SK-N-SH (cell line): ENCODE measurements at regions not wholly inside any gene's neighbourhood (a gene's known extent, or its start where the extent isn't known, plus 50 kb on each side); places are given as distances from the start of the nearest gene placed in this dataset.

ENCODE experiments used
- CTCF ChIA-PET: fragments of 300-600, 350-600 bp; formaldehyde crosslinking; extraction: SDS; loops from one replicate; lab custom pipeline; 2021; lab: Yijun Ruan, JAX
- POLR2A ChIA-PET: fragments of 350-600 bp; sonication (Branson Sonifier 250); formaldehyde crosslinking; extraction: SDS; loops from one replicate; lab custom pipeline; 2020; ENCODE audit warnings: antibody characterized with exemption, inconsistent platforms; lab: Yijun Ruan, JAX
- DNase-seq: peaks from one replicate; pipeline ENCODE4 v3.0.0; 2012
- H2AFZ ChIP-seq: fragments of 200-600 bp; sonication (generic); 2 replicates; pipeline ENCODE4 v1.8.1; 2016; ENCODE audit warnings: antibody characterized with exemption, mild to moderate bottlenecking, low read depth
- H3F3A ChIP-seq: fragments of 200-600 bp; sonication (generic); replicated peaks from 2 replicates; pipeline ENCODE3; 2016; ENCODE audit warnings: antibody characterized with exemption, mild to moderate bottlenecking; ENCODE audit not compliant: insufficient read depth
- H3K27ac ChIP-seq, 2 experiments: fragments of 200-500 bp in 1 of 2; fragments of 200-600 bp in 1 of 2; sonication (Bioruptor generic) in 1 of 2; sonication (generic), shearing (Covaris generic) in 1 of 2; 2 replicates each; pipeline versions ENCODE4 v1.5.1 to v1.6.1; 2014 to 2016; ENCODE audit warnings: low read depth in 2 of 2, inconsistent platforms in 1 of 2, low read length in 1 of 2, mild to moderate bottlenecking in 1 of 2, mixed read lengths in 1 of 2
- H3K27me3 ChIP-seq: fragments of 200-600 bp; sonication (generic), shearing (Covaris generic); 2 replicates; pipeline ENCODE4 v1.6.1; 2016; ENCODE audit warnings: mixed run types; ENCODE audit not compliant: insufficient read depth
- H3K36me3 ChIP-seq, 2 experiments: fragments of 200-500 bp in 1 of 2; fragments of 200-600 bp in 1 of 2; sonication (Bioruptor generic) in 1 of 2; sonication (generic) in 1 of 2; replicated peaks in 1 of 2; 2 replicates each; pipeline versions ENCODE3 to v1.5.1; 2014 to 2016; ENCODE audit warnings: low read length in 1 of 2, mild to moderate bottlenecking in 1 of 2; ENCODE audit not compliant: insufficient read depth in 2 of 2, control insufficient read depth in 1 of 2
- H3K4me1 ChIP-seq, 2 experiments: fragments of 200-500 bp in 1 of 2; fragments of 200-600 bp in 1 of 2; sonication (Bioruptor generic) in 1 of 2; sonication (generic), shearing (Covaris generic) in 1 of 2; 2 replicates each; pipeline versions ENCODE4 v1.5.1 to v1.6.1; 2014 to 2016; ENCODE audit warnings: low read depth in 1 of 2, low read length in 1 of 2, mixed run types in 1 of 2; ENCODE audit not compliant: insufficient read depth in 2 of 2, control insufficient read depth in 1 of 2
- H3K4me2 ChIP-seq: fragments of 200-600 bp; sonication (generic), shearing (Covaris generic); 2 replicates; pipeline ENCODE4 v1.6.1; 2017; ENCODE audit warnings: mixed run types
- H3K4me3 ChIP-seq, 2 experiments: fragments of 200-500 bp in 1 of 2; fragments of 200-600 bp in 1 of 2; sonication (Bioruptor generic) in 1 of 2; sonication (generic), shearing (Covaris generic) in 1 of 2; 2 replicates each; pipeline versions ENCODE4 v1.5.1 to v1.8.1; 2014 to 2016; ENCODE audit warnings: low read depth in 2 of 2, inconsistent platforms in 1 of 2, low read length in 1 of 2, mild to moderate bottlenecking in 1 of 2, mixed read lengths in 1 of 2, moderate library complexity in 1 of 2
- H3K79me2 ChIP-seq: fragments of 200-600 bp; sonication (generic); 2 replicates; pipeline ENCODE4 v1.8.1; 2017; ENCODE audit warnings: mild to moderate bottlenecking; ENCODE audit not compliant: insufficient read depth
- H3K9ac ChIP-seq: fragments of 200-600 bp; sonication (generic); 2 replicates; pipeline ENCODE4 v1.6.1; 2017; ENCODE audit warnings: mixed run types
- H3K9me2 ChIP-seq: fragments of 200-600 bp; sonication (generic); 2 replicates; pipeline ENCODE4 v1.6.1; 2017; ENCODE audit warnings: mixed run types
- H3K9me3 ChIP-seq: fragments of 200-600 bp; sonication (generic); 2 replicates; pipeline ENCODE4 v1.6.1; 2017; ENCODE audit warnings: mixed run types, mild to moderate bottlenecking, moderate library complexity
- H4K20me1 ChIP-seq: fragments of 200-600 bp; sonication (generic); 2 replicates; pipeline ENCODE4 v1.6.1; 2017; ENCODE audit warnings: mild to moderate bottlenecking, mixed run types; ENCODE audit not compliant: insufficient read depth
- ELF1 ChIP-seq: IDR thresholded peaks from 2 replicates; pipeline ENCODE4 v1.4.0; 2012
- EZH2phosphoT487 ChIP-seq: fragments of 200-600 bp; sonication (generic); IDR thresholded peaks from 2 replicates; pipeline ENCODE4 v1.6.1; 2017; ENCODE audit warnings: low read depth, mixed run types, mild to moderate bottlenecking, antibody characterized with exemption, moderate library complexity, borderline replicate concordance
- GABPA ChIP-seq: IDR thresholded peaks from 2 replicates; pipeline ENCODE4 v1.4.0; 2012; ENCODE audit warnings: low read depth, mild to moderate bottlenecking
- GATA2 ChIP-seq: sonication (generic); formaldehyde crosslinking; IDR thresholded peaks from 2 replicates; pipeline ENCODE4 v1.5.0; 2020; ENCODE audit warnings: mild to moderate bottlenecking, missing genetic modification reagents
- JUND ChIP-seq: IDR thresholded peaks from 2 replicates; pipeline ENCODE4 v1.4.0; 2012
- MXI1 ChIP-seq: IDR thresholded peaks from 2 replicates; pipeline ENCODE4 v1.6.1; 2012; ENCODE audit warnings: mild to moderate bottlenecking, low read depth, low read length, improper control_type of control experiment
- NRF1 ChIP-seq: IDR thresholded peaks from 2 replicates; pipeline ENCODE4 v1.6.1; 2012; ENCODE audit warnings: low read depth, mild to moderate bottlenecking, low read length
- RAD21 ChIP-seq: IDR thresholded peaks from 2 replicates; pipeline ENCODE4 v1.6.1; 2012; ENCODE audit warnings: mild to moderate bottlenecking, low read length
- RXRA ChIP-seq: IDR thresholded peaks from 2 replicates; pipeline ENCODE4 v1.4.0; 2012; ENCODE audit warnings: low read depth, mild to moderate bottlenecking, borderline replicate concordance
- TAF1 ChIP-seq: IDR thresholded peaks from 2 replicates; pipeline ENCODE4 v1.6.1; 2012; ENCODE audit warnings: low read depth, mild to moderate bottlenecking, low read length, moderate library complexity, borderline replicate concordance
- TCF12 ChIP-seq: IDR thresholded peaks from 2 replicates; pipeline ENCODE4 v1.4.0; 2012
- TEAD4 ChIP-seq: IDR thresholded peaks from 2 replicates; pipeline ENCODE4 v1.4.0; 2012; ENCODE audit warnings: mild to moderate bottlenecking, borderline replicate concordance; ENCODE audit not compliant: insufficient read depth
- WGBS: methylation state at CpG from one replicate; pipeline ENCODE4 v1.1.6; 2017; ENCODE audit warnings: low lambda C conversion rate; 5-methylcytosine and 5-hydroxymethylcytosine counted together
- TF ChIP-seq, protein P1 (sequence below): IDR thresholded peaks from 2 replicates; pipeline ENCODE4 v1.4.0; 2012; ENCODE audit warnings: low read depth, borderline replicate concordance
- TF ChIP-seq, protein P2 (sequence below): fragments of 150-350 bp; IDR thresholded peaks from 2 replicates; pipeline ENCODE4 v1.6.1; 2016; ENCODE audit warnings: mild to moderate bottlenecking, low read depth, low read length
- TF ChIP-seq, protein P3 (sequence below): IDR thresholded peaks from 2 replicates; pipeline ENCODE4 v1.4.0; 2012; ENCODE audit warnings: low read depth
- TF ChIP-seq, protein P4 (sequence below): IDR thresholded peaks from 2 replicates; pipeline ENCODE4 v1.4.0; 2012; ENCODE audit warnings: low read depth, borderline replicate concordance
- TF ChIP-seq, protein P5 (sequence below): IDR thresholded peaks from 2 replicates; pipeline ENCODE4 v1.6.1; 2012; ENCODE audit warnings: mild to moderate bottlenecking, low read depth, low read length, moderate library complexity

DNA sequence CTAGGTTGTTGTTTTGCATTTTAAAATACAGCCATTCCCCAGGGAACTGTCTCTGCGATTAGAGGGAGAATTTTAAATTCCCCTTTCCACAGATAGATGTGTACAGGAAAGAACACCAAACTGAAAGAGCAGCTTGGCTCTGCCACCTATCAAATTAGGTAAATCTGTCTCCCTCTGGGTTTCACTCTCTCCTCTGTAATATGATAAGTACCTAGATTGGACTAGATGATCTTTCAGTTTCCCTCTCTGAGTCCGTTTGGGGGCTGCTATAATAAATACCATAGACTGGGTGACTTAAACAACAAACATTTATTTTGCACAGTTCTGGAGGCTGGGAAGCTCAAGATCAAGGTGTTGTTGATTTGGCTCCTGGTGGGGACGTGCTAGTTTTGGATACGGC lies 186.0 kb downstream of the KIF20B start:
- Histone ChIP-seq H3K9ac (no peak overlapping the region), H3K4me2 (peak overlapping the region; percentile 48), H3K4me3 (0 out of 4 replicates have a peak overlapping the region, but pooled peaks of 1 of the 2 experiments have one; percentile 24), H2AFZ (no peak overlapping the region), H3K79me2 (no peaks in the 10 kb centered on the region), H3K27ac (no peak overlapping the region), H3K4me1 (no peaks in the 10 kb centered on the region), H3K9me3 (no peaks in the 10 kb centered on the region), H3F3A (no peaks in the 10 kb centered on the region), H3K36me3 (no peaks in the 10 kb centered on the region), H3K9me2 (no peaks in the 10 kb centered on the region), H3K27me3 (no peaks in the 10 kb centered on the region), H4K20me1 (no peaks in the 10 kb centered on the region)
- no peak for DNase-seq
- ChIA-PET POLR2A (no interaction called here), CTCF (no interaction called here)
- 0% methylated on average over 4 of the region's 4 CpGs for WGBS
- no peak for TF ChIP-seq RXRA
- TF ChIP-seq JUND: no peak
- TF ChIP-seq ELF1: no peak
- no peak for TF ChIP-seq NRF1
- TF ChIP-seq, protein P1, sequence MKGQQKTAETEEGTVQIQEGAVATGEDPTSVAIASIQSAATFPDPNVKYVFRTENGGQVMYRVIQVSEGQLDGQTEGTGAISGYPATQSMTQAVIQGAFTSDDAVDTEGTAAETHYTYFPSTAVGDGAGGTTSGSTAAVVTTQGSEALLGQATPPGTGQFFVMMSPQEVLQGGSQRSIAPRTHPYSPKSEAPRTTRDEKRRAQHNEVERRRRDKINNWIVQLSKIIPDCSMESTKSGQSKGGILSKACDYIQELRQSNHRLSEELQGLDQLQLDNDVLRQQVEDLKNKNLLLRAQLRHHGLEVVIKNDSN: no peak
- TF ChIP-seq, protein P2, sequence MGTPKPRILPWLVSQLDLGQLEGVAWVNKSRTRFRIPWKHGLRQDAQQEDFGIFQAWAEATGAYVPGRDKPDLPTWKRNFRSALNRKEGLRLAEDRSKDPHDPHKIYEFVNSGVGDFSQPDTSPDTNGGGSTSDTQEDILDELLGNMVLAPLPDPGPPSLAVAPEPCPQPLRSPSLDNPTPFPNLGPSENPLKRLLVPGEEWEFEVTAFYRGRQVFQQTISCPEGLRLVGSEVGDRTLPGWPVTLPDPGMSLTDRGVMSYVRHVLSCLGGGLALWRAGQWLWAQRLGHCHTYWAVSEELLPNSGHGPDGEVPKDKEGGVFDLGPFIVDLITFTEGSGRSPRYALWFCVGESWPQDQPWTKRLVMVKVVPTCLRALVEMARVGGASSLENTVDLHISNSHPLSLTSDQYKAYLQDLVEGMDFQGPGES: no peak
- TF ChIP-seq TAF1: no peak
- TF ChIP-seq TCF12: no peak
- no peak for TF ChIP-seq GATA2
- TF ChIP-seq, protein P3, sequence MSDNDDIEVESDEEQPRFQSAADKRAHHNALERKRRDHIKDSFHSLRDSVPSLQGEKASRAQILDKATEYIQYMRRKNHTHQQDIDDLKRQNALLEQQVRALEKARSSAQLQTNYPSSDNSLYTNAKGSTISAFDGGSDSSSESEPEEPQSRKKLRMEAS: no peak
- TF ChIP-seq, protein P4, sequence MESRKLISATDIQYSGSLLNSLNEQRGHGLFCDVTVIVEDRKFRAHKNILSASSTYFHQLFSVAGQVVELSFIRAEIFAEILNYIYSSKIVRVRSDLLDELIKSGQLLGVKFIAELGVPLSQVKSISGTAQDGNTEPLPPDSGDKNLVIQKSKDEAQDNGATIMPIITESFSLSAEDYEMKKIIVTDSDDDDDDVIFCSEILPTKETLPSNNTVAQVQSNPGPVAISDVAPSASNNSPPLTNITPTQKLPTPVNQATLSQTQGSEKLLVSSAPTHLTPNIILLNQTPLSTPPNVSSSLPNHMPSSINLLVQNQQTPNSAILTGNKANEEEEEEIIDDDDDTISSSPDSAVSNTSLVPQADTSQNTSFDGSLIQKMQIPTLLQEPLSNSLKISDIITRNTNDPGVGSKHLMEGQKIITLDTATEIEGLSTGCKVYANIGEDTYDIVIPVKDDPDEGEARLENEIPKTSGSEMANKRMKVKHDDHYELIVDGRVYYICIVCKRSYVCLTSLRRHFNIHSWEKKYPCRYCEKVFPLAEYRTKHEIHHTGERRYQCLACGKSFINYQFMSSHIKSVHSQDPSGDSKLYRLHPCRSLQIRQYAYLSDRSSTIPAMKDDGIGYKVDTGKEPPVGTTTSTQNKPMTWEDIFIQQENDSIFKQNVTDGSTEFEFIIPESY: no peak
- TF ChIP-seq EZH2phosphoT487: no peak
- no peak for TF ChIP-seq GABPA
- no peak for TF ChIP-seq MXI1
- no peak for TF ChIP-seq TEAD4
- no peak for TF ChIP-seq RAD21
- TF ChIP-seq, protein P5, sequence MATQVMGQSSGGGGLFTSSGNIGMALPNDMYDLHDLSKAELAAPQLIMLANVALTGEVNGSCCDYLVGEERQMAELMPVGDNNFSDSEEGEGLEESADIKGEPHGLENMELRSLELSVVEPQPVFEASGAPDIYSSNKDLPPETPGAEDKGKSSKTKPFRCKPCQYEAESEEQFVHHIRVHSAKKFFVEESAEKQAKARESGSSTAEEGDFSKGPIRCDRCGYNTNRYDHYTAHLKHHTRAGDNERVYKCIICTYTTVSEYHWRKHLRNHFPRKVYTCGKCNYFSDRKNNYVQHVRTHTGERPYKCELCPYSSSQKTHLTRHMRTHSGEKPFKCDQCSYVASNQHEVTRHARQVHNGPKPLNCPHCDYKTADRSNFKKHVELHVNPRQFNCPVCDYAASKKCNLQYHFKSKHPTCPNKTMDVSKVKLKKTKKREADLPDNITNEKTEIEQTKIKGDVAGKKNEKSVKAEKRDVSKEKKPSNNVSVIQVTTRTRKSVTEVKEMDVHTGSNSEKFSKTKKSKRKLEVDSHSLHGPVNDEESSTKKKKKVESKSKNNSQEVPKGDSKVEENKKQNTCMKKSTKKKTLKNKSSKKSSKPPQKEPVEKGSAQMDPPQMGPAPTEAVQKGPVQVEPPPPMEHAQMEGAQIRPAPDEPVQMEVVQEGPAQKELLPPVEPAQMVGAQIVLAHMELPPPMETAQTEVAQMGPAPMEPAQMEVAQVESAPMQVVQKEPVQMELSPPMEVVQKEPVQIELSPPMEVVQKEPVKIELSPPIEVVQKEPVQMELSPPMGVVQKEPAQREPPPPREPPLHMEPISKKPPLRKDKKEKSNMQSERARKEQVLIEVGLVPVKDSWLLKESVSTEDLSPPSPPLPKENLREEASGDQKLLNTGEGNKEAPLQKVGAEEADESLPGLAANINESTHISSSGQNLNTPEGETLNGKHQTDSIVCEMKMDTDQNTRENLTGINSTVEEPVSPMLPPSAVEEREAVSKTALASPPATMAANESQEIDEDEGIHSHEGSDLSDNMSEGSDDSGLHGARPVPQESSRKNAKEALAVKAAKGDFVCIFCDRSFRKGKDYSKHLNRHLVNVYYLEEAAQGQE: no peak
